H1 (cell line): ENCODE measurements at regions not wholly inside any gene's neighbourhood (a gene's known extent, or its start where the extent isn't known, plus 50 kb on each side); places are given as distances from the start of the nearest gene placed in this dataset.

Experiments
- BACH1 ChIP-seq: IDR thresholded peaks from 2 replicates; pipeline ENCODE4 v1.6.1; 2012; ENCODE audit warnings: low read length, improper control_type of control experiment
- EGR1 ChIP-seq: IDR thresholded peaks from 2 replicates; pipeline ENCODE4 v1.6.1; 2011; ENCODE audit warnings: low read depth, low read length, borderline replicate concordance
- KDM4A ChIP-seq: IDR thresholded peaks from one replicate; pipeline ENCODE4 v1.7.1; 2012; ENCODE audit warnings: low read depth, mild to moderate bottlenecking, moderate library complexity, low read length, inconsistent platforms; ENCODE audit not compliant: severe bottlenecking
- TAF7 ChIP-seq: optimal IDR thresholded peaks from 2 replicates; pipeline ENCODE3; 2011; ENCODE audit warnings: low read depth, mild to moderate bottlenecking, inconsistent platforms, low read length, moderate library complexity, borderline replicate concordance
- ZNF274 ChIP-seq: IDR thresholded peaks from 2 replicates; pipeline ENCODE4 v1.7.0; 2012; ENCODE audit warnings: low read length, borderline replicate concordance; ENCODE audit errors: extremely low read depth
- TF ChIP-seq, protein P1 (sequence below), 3 experiments: IDR thresholded peaks; 1 replicate in 2 of 3; 2 replicates in 1 of 3; pipeline versions ENCODE4 v1.5.1 to v1.6.1; 2011; ENCODE audit warnings: low read length in 3 of 3, mild to moderate bottlenecking in 3 of 3, inconsistent platforms in 2 of 3, low read depth in 1 of 3, moderate library complexity in 1 of 3; ENCODE audit not compliant: insufficient read depth in 1 of 3; ENCODE audit errors: control extremely low read depth in 1 of 3

GRCh38 chr14:84482256-84483071 is 1047.5 kb upstream of the FLRT2 start (continued):
- TF ChIP-seq, protein P1, sequence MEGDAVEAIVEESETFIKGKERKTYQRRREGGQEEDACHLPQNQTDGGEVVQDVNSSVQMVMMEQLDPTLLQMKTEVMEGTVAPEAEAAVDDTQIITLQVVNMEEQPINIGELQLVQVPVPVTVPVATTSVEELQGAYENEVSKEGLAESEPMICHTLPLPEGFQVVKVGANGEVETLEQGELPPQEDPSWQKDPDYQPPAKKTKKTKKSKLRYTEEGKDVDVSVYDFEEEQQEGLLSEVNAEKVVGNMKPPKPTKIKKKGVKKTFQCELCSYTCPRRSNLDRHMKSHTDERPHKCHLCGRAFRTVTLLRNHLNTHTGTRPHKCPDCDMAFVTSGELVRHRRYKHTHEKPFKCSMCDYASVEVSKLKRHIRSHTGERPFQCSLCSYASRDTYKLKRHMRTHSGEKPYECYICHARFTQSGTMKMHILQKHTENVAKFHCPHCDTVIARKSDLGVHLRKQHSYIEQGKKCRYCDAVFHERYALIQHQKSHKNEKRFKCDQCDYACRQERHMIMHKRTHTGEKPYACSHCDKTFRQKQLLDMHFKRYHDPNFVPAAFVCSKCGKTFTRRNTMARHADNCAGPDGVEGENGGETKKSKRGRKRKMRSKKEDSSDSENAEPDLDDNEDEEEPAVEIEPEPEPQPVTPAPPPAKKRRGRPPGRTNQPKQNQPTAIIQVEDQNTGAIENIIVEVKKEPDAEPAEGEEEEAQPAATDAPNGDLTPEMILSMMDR (IDR thresholded peaks at IDR 0.05; ENCODE audit: control extremely low read depth in 1 of 3, insufficient read depth in 1 of 3, low read depth in 1 of 3, low read length in 3 of 3): no peak
- TF ChIP-seq ZNF274 (no peak), KDM4A (no peak), TAF7 (no peak), EGR1 (no peak), BACH1 (no peak)
